Right atrium auricular region (tissue), 2 donors: ENCODE measurements at regions not wholly inside any gene's neighbourhood (a gene's known extent, or its start where the extent isn't known, plus 50 kb on each side); places are given as distances from the start of the nearest gene placed in this dataset.

Experiments used
- DNase-seq: peaks from one replicate; pipeline ENCODE4 v3.0.0-alpha.2; 2019; ENCODE audit warnings: low spot score
- H3K27ac ChIP-seq, 2 donors: fragments of 200-600 bp; sonication (generic); 1 replicate in 1 of 2; 2 replicates in 1 of 2; pipeline ENCODE4 v1.5.1; 2016 to 2019
- H3K27me3 ChIP-seq, 2 donors: fragments of 200-600 bp; sonication (generic); one replicate each; pipeline versions ENCODE4 v1.5.1 to v1.6.0; 2017 to 2019
- H3K36me3 ChIP-seq: fragments of 200-600 bp; sonication (generic); one replicate; pipeline ENCODE4 v1.5.1; 2016
- H3K4me1 ChIP-seq, 2 donors: fragments of 200-600 bp; sonication (generic); one replicate each; pipeline versions ENCODE4 v1.5.1 to v1.6.0; 2017 to 2019
- H3K4me3 ChIP-seq, 2 donors: fragments of 200-600 bp; sonication (generic); 1 replicate in 1 of 2; 2 replicates in 1 of 2; pipeline ENCODE4 v1.5.1; 2017 to 2019; ENCODE audit warnings: mild to moderate bottlenecking in 1 of 2, moderate library complexity in 1 of 2
- H3K9me3 ChIP-seq, 2 donors: fragments of 200-600 bp; sonication (generic); one replicate each; pipeline ENCODE4 v1.5.1; 2019
- CTCF ChIP-seq, 2 donors: fragments of 200-600 bp; sonication (generic); IDR thresholded peaks; one replicate each; pipeline ENCODE4 v1.5.1; 2019; ENCODE audit warnings: antibody characterized with exemption in 2 of 2

DNA sequence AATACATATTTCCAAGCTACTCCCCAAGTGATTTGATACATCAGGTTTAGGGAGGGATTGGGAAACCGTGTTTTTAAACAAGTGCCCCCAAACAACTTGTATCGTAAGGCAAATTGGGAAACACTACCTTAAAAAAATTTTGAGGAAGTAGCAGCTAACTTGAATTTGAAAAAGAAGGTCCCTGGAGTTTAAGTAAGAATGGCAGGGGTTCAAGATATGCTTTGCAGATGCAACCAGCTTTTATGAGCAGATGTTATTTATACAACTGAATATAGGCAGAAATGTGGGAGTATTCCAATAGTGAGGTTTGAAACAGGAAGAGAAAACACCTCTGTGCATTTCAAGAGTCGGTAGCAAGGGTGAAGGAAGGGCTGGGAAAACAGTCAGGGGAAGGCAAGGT is 139.6 kb downstream of the IL20RB start:
- no peaks in the 10 kb centered on the region for H3K27me3 ChIP-seq
- TF ChIP-seq CTCF (IDR thresholded peaks at IDR 0.05), result no peak
- DNase-seq, result no peak
- no peak overlapping the region for H3K27ac ChIP-seq
- no peak overlapping the region for H3K4me3 ChIP-seq
- H3K9me3 ChIP-seq, result peaks cover 0 to 7% of the 10 kb centered on the region in 2 donors
- H3K4me1 ChIP-seq, result no peaks in the 10 kb centered on the region
- no peaks in the 10 kb centered on the region for H3K36me3 ChIP-seq

DNA sequence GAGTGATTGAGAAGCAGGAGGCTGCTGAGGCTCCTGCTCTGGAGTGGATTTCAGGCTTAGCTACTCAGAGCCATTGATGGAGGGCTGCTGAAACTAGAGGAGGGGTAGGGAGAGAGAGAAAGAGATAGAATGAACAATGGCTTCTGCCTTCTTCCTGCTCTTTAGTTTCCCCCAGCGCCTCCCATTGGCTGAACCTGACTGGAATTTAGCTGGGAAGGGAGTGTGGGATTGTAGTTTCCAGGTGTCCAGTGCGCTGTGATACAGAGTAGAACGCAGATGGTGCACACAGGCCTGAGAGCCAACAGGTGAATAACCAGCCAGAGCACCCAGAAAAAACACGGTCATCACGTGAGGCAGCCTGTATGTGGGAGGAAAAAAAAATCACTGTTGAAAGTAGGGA is 140.1 kb downstream of the IL20RB start:
- Histone ChIP-seq H3K4me3 (no peak overlapping the region), H3K4me1 (no peaks in the 10 kb centered on the region), H3K27ac (no peak overlapping the region), H3K36me3 (no peaks in the 10 kb centered on the region), H3K27me3 (no peaks in the 10 kb centered on the region), H3K9me3 (peaks cover 0 to 7% of the 10 kb centered on the region in 2 donors)
- TF ChIP-seq CTCF (IDR thresholded peaks at IDR 0.05), result no peak
- no peak for DNase-seq

GRCh38 chr3:137099364-137100219 is 141.8 kb downstream of the IL20RB start:
- TF ChIP-seq CTCF (IDR thresholded peaks at IDR 0.05), result no peak
- Histone ChIP-seq H3K4me3 (no peak overlapping the region), H3K36me3 (no peaks in the 10 kb centered on the region), H3K4me1 (no peaks in the 10 kb centered on the region), H3K27ac (no peak overlapping the region), H3K27me3 (no peaks in the 10 kb centered on the region), H3K9me3 (peaks cover 0 to 7% of the 10 kb centered on the region in 2 donors)
- DNase-seq, result no peak

DNA sequence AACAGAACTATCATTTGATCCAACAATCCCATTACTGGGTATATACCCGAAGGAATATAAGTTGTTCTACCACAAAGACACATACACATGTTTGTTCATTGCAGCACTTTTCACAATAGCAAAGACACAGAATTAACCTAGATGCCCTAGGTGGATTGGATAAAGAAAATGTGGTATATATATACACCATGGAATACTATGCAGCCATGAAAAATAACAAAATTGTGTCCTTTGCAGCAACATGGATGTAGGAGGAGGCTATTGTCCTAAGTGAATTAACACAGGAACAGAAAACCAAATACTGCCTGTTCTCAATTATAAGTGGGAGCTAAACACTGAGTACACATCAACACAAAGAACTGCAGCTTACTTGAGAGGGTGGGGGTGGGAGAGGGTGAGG is 142.5 kb downstream of the IL20RB start:
- no peak overlapping the region for H3K27ac ChIP-seq
- H3K36me3 ChIP-seq, result no peaks in the 10 kb centered on the region
- no peak for TF ChIP-seq CTCF (IDR thresholded peaks at IDR 0.05)
- no peaks in the 10 kb centered on the region for H3K4me1 ChIP-seq
- no peak overlapping the region for H3K4me3 ChIP-seq
- peaks cover 0 to 7% of the 10 kb centered on the region in 2 donors for H3K9me3 ChIP-seq
- DNase-seq, result no peak
- no peaks in the 10 kb centered on the region for H3K27me3 ChIP-seq

DNA sequence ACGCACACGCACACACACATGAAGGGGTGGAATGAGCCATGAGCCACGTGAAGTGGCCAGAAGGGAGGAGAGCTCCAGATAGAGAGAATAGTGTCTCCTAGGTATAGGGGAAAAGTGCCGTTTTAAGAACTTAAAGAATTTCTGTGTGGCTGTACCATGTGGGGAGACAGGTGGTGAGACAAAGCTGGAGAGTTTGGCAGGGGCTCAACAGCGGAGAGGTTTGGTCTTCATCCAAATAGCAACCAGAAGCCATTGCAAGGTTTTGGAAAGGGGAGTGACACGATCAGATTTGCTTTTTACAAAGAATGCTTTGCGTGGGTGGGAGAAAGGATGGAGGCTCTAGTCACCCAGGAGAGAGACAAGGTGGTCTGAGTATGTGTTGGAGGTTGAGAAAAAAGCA is 146.0 kb downstream of the IL20RB start:
- Histone ChIP-seq H3K27me3 (no peaks in the 10 kb centered on the region), H3K4me1 (no peaks in the 10 kb centered on the region), H3K9me3 (peaks cover 0 to 7% of the 10 kb centered on the region in 2 donors), H3K4me3 (no peak overlapping the region), H3K36me3 (no peaks in the 10 kb centered on the region), H3K27ac (no peak overlapping the region)
- no peak for TF ChIP-seq CTCF (IDR thresholded peaks at IDR 0.05)
- DNase-seq, result no peak
